Liver (tissue), 6 donors: ENCODE measurements at regions not wholly inside any gene's neighbourhood (a gene's known extent, or its start where the extent isn't known, plus 50 kb on each side); places are given as distances from the start of the nearest gene placed in this dataset.
"Not testable (repeated sequence)": the region's sequence is repeated elsewhere in the genome, so short reads cannot be mapped to it uniquely, and the experiment has no call there.

Experiments
- DNase-seq: peaks from one replicate; pipeline ENCODE4 v3.0.0-alpha.2; 2017; ENCODE audit warnings: low spot score
- H3K27ac ChIP-seq, 2 donors: one replicate each; pipeline ENCODE4 v1.7.0; 2013; ENCODE audit warnings: inconsistent platforms in 2 of 2, low read length in 2 of 2, control low read depth in 1 of 2, low read depth in 1 of 2, mild to moderate bottlenecking in 1 of 2
- H3K27me3 ChIP-seq, 4 donors: one replicate each; pipeline versions ENCODE4 v1.6.1 to v1.7.0; 2013; ENCODE audit warnings: low read length in 3 of 4, inconsistent platforms in 1 of 4, mild to moderate bottlenecking in 1 of 4, moderate library complexity in 1 of 4; ENCODE audit not compliant: control insufficient read depth in 4 of 4, insufficient read depth in 4 of 4
- H3K36me3 ChIP-seq, 4 donors: one replicate each; pipeline versions ENCODE4 v1.6.1 to v1.7.0; 2013; ENCODE audit warnings: low read length in 3 of 4, mild to moderate bottlenecking in 3 of 4, low read depth in 1 of 4, moderate library complexity in 1 of 4; ENCODE audit not compliant: control insufficient read depth in 4 of 4, insufficient read depth in 3 of 4
- H3K4me1 ChIP-seq, 4 donors: one replicate each; pipeline versions ENCODE4 v1.6.1 to v1.7.0; 2013; ENCODE audit warnings: low read length in 3 of 4, mild to moderate bottlenecking in 3 of 4, moderate library complexity in 1 of 4; ENCODE audit not compliant: control insufficient read depth in 4 of 4, insufficient read depth in 4 of 4
- H3K4me3 ChIP-seq, 3 donors: one replicate each; pipeline versions ENCODE4 v1.6.1 to v1.7.0; 2013; ENCODE audit warnings: low read length in 3 of 3, control low read depth in 1 of 3, low read depth in 1 of 3, mild to moderate bottlenecking in 1 of 3
- H3K9ac ChIP-seq, 2 donors: one replicate each; pipeline ENCODE4 v1.7.0; 2013; ENCODE audit warnings: low read length in 2 of 2, mild to moderate bottlenecking in 2 of 2, moderate library complexity in 2 of 2, control low read depth in 1 of 2, low read depth in 1 of 2
- H3K9me3 ChIP-seq, 4 donors: one replicate each; pipeline versions ENCODE4 v1.6.1 to v1.7.0; 2013; ENCODE audit warnings: low read length in 3 of 4; ENCODE audit not compliant: control insufficient read depth in 4 of 4
- WGBS: extraction: QIAGEN DNeasy Blood & Tissue Kit; methylation state at CpG from one replicate; pipeline ENCODE4 v1.1.7; 2013; 5-methylcytosine and 5-hydroxymethylcytosine counted together
- donor health status: healthy.
- donor health status: healthy.
- donor health status: healthy.

GRCh38 chr9:41285744-41286143 is 96.6 kb upstream of the ZNG1F start:
- 90% methylated on average over 16 of the region's 16 CpGs for WGBS
- not testable (repeated sequence) for H3K9me3 ChIP-seq, H3K27ac ChIP-seq, DNase-seq, H3K27me3 ChIP-seq, H3K4me1 ChIP-seq, H3K36me3 ChIP-seq, H3K9ac ChIP-seq, H3K4me3 ChIP-seq

DNA sequence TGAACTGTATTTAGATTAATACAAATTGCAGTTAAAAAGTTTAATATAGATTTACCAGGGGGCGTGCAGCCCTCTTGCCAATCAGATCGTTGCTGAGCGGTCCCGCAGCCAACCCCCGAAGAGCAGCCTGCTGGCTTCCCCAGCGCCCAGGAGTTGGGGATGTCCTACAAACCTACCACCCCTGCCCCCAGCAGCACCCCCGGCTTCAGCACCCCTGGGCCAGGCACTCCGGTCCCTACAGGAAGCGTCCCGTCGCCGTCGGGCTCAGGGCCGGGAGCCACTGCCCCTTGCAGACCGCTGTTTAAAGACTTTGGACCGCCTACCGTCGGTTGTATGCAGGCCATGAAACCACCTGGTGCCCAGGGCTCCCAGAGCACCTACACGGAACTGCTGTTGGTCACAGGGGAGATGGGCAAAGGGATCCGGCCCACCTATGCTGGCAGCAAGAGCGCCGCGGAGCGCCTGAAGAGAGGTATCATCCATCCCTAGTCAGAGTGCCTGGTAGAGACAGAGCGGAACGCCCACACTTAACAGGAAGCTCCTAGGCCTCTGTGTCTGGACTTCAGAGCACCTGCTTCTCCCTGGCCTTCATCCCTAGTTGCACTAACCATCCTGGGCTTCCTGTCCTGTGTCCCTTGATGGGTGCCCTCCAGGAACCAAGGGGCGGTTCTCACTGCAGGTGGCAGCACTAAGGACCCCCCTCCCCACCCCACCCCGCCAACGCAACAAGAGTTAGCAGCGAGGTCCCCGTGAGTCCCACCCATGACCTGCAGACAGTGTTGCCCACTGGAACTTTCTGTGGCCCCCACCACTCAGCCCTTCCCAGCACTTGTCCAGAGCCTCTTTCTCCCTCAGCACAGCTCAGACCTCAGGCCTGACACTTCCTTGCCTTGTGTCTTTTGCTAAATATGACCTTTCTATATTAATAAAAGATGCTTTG is 91.5 kb upstream of the ZNG1F start:
- H3K4me3 ChIP-seq: not testable (repeated sequence)
- WGBS: 66% methylated on average over 20 of the region's 31 CpGs

GRCh38 chr9:41279437-41279836 is 90.3 kb upstream of the ZNG1F start:
- not testable (repeated sequence) for H3K27me3 ChIP-seq, H3K36me3 ChIP-seq, DNase-seq, H3K9me3 ChIP-seq, H3K4me3 ChIP-seq, H3K4me1 ChIP-seq, H3K27ac ChIP-seq, H3K9ac ChIP-seq
- 83% methylated on average over 8 of the region's 13 CpGs for WGBS

More for the DNA sequence above, 91.5 kb upstream of the ZNG1F start:
- H3K4me1 ChIP-seq, H3K36me3 ChIP-seq, H3K27ac ChIP-seq, H3K27me3 ChIP-seq, H3K9me3 ChIP-seq, H3K9ac ChIP-seq, DNase-seq: not testable (repeated sequence)

GRCh38 chr9:41279033-41279432 is 89.9 kb upstream of the ZNG1F start:
- not testable (repeated sequence) for H3K27ac ChIP-seq, DNase-seq
- WGBS: 54% methylated on average over 2 of the region's 6 CpGs

DNA sequence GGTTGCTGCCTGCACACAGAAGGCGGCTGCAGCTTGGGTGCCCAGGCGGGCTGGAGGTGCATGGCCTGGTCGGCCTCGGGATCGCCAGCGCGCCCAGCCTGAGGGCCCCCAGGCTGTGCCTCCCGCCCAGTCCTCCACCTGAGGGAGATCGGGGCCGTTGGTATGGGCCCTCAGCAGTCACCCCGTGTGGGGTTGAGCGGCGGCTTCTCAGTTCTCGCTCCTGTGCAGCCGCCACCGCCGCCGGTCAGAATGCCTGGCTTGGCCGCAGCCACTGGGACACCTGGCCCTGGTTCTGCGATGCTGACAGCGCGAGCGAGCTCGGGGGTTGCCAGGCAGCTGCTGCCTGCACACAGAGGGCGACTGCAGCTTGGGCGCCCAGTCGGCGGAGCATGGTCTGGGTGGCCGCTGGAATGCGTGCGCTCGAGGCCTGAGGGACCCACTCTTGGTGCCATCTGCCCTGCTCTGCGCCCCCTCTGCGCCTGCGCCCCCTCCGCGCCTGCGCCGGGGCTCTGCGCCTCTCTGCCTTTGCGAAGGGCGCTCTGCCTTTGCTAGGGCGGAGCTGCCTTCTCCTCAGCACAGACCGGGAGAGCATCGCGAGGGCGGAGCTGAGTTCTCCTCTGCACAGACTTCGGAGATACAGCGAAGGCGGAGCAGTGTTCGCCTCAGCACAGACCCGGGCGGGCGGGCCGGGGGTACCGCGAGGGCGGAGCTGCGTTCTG is 84.6 kb upstream of the ZNG1F start:
- not testable (repeated sequence) for H3K9ac ChIP-seq, H3K36me3 ChIP-seq, H3K4me1 ChIP-seq, H3K4me3 ChIP-seq, H3K27me3 ChIP-seq, H3K9me3 ChIP-seq, H3K27ac ChIP-seq
- peak; percentile 40 for DNase-seq
- WGBS: 9% methylated on average over 45 of the region's 59 CpGs

More at GRCh38 chr9:41279033-41279432, 89.9 kb upstream of the ZNG1F start:
- not testable (repeated sequence) for H3K9ac ChIP-seq, H3K9me3 ChIP-seq, H3K36me3 ChIP-seq, H3K4me3 ChIP-seq, H3K27me3 ChIP-seq, H3K4me1 ChIP-seq

DNA sequence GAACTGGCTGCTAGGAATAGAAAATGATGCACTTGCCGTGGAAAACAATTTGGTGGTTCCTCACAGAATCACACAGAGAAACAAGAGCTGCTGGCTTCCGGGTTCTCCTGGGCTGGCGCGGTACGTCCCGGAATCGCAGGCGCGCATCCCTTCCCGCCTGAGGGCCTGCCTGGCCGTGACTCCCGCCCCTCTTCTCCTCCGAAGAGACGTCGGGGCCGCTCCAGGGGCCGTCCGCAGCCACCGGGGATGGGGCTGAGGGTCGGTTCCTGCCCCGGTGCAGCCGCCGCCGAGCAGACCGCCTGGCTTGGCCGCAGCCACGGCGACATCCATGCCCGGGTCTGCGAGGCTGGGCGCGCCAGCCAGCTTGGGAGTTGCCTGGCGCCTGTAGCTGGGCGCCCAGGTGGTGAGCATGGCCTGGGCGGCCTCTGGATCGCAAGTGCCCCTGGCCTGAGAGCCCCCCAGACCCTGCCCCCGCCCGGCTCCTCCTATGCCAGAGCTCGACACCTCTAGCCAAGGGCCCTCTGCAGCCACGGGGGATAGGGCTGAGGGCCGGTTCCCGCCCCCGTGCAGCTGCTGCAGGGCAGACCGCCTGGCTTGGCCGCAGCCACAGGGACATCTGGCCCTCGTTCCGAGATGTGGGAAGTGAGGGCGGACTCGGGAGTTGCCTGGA is 83.9 kb upstream of the ZNG1F start:
- 17% methylated on average over 19 of the region's 49 CpGs for WGBS
- not testable (repeated sequence) for H3K27ac ChIP-seq, H3K27me3 ChIP-seq, H3K9me3 ChIP-seq, DNase-seq, H3K4me3 ChIP-seq, H3K4me1 ChIP-seq, H3K36me3 ChIP-seq, H3K9ac ChIP-seq

DNA sequence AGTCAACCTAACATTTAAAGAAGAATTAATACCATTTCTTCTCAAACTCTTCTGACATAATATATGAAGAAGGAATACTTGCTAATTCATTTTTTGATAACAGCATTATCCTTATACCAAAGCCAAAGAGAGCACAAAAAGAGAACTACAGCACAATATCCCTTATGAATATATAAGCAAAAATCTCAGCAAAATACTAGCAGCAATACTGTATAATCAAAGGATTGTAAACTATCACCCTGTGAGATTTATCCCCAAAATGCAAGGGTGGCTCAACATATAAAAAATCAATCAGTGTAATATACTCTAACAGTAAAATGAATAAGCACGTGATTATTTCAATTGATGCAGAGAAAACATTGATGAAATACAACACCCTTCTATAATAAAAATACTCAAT is 81.9 kb upstream of the ZNG1F start:
- H3K4me1 ChIP-seq, H3K4me3 ChIP-seq, DNase-seq, H3K36me3 ChIP-seq, H3K27me3 ChIP-seq, H3K9me3 ChIP-seq, H3K27ac ChIP-seq, H3K9ac ChIP-seq: not testable (repeated sequence)
- WGBS: no CpG with 5 or more reads among the region's 1 CpG

DNA sequence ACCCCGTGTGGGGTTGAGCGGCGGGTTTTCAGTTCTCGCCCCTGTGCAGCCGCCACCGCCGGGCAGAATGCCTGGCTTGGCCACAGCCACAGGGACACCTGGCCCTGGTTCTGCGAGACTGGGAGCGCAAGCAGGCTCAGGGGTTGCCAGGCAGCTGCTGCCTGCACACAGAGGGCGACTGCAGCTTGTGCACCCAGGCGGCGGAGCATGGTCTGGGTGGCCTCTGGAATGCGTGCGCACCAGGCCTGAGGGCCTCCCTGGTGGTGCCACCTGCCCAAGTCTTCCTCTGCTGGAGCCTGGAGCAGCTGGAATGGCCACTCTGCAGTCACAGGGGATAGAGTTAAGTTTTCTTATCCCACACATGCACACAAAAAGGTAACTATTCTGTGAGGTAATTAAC is 80.4 kb upstream of the ZNG1F start:
- not testable (repeated sequence) for H3K9ac ChIP-seq, H3K4me3 ChIP-seq, H3K36me3 ChIP-seq, H3K4me1 ChIP-seq, DNase-seq, H3K9me3 ChIP-seq, H3K27ac ChIP-seq, H3K27me3 ChIP-seq
- 34% methylated on average over 8 of the region's 14 CpGs for WGBS
